Dedifferentiated amniotic fluid mesenchymal stem cell (primary cell): ENCODE measurements at regions not wholly inside any gene's neighbourhood (a gene's known extent, or its start where the extent isn't known, plus 50 kb on each side); places are given as distances from the start of the nearest gene placed in this dataset.
"Not testable (repeated sequence)": the region's sequence is repeated elsewhere in the genome, so short reads cannot be mapped to it uniquely, and the experiment has no call there.

ENCODE experiments used
- DNase-seq: peaks from one replicate; pipeline ENCODE4 v3.0.0-alpha.2; 2016; ENCODE audit errors: extremely low spot score

GRCh38 chr6:112651239-112651638, 304.1 kb downstream of the RFPL4B start:
- no peak for DNase-seq

- no peak for DNase-seq
Observed at GRCh38 chr6:112659912-112660311, 312.8 kb downstream of the RFPL4B start.

- DNase-seq: no peak
Observed at GRCh38 chr6:112660626-112661025, 313.5 kb downstream of the RFPL4B start.

GRCh38 chr6:112663698-112664097, 316.6 kb downstream of the RFPL4B start:
- no peak for DNase-seq

GRCh38 chr6:112665114-112665513, 318.0 kb downstream of the RFPL4B start:
- DNase-seq: no peak

- no peak for DNase-seq
Observed at GRCh38 chr6:112665815-112666214, 318.7 kb downstream of the RFPL4B start.

- no peak for DNase-seq
Observed at GRCh38 chr6:112667427-112667826, 320.3 kb downstream of the RFPL4B start.

- no peak for DNase-seq
Observed at GRCh38 chr6:112680091-112680490, 333.0 kb downstream of the RFPL4B start.

- DNase-seq: no peak
Observed at GRCh38 chr6:112682071-112682470, 334.9 kb downstream of the RFPL4B start.

GRCh38 chr6:112683106-112683505, 336.0 kb downstream of the RFPL4B start:
- DNase-seq: no peak

- peak; percentile 97 for DNase-seq
Observed at GRCh38 chr6:112683926-112684325, 336.8 kb downstream of the RFPL4B start.

GRCh38 chr6:112685521-112686220, 338.5 kb downstream of the RFPL4B start:
- DNase-seq: not testable (repeated sequence)

GRCh38 chr6:112688487-112689165, 341.5 kb downstream of the RFPL4B start:
- DNase-seq: not testable (repeated sequence)

- not testable (repeated sequence) for DNase-seq
Observed at GRCh38 chr6:112689183-112689858, 342.2 kb downstream of the RFPL4B start.

GRCh38 chr6:112690497-112691202, 343.5 kb downstream of the RFPL4B start:
- DNase-seq: no peak

GRCh38 chr6:112691289-112691688, 344.2 kb downstream of the RFPL4B start:
- peak; percentile 66 for DNase-seq

- DNase-seq: no peak
Observed at GRCh38 chr6:112695001-112695400, 347.9 kb downstream of the RFPL4B start.

- DNase-seq: no peak
Observed at GRCh38 chr6:112697265-112697664, 350.1 kb downstream of the RFPL4B start.

GRCh38 chr6:112701201-112701600, 354.1 kb downstream of the RFPL4B start:
- DNase-seq: no peak

- DNase-seq: no peak
Observed at GRCh38 chr6:112710710-112711109, 363.6 kb downstream of the RFPL4B start.

- no peak for DNase-seq
Observed at GRCh38 chr6:112713402-112713801, 366.3 kb downstream of the RFPL4B start.

GRCh38 chr6:112717401-112717800, 370.3 kb downstream of the RFPL4B start:
- DNase-seq: no peak
